ENCODE measurements at regions not wholly inside any gene's neighbourhood (a gene's known extent, or its start where the extent isn't known, plus 50 kb on each side); places are given as distances from the start of the nearest gene placed in this dataset.

DNA sequence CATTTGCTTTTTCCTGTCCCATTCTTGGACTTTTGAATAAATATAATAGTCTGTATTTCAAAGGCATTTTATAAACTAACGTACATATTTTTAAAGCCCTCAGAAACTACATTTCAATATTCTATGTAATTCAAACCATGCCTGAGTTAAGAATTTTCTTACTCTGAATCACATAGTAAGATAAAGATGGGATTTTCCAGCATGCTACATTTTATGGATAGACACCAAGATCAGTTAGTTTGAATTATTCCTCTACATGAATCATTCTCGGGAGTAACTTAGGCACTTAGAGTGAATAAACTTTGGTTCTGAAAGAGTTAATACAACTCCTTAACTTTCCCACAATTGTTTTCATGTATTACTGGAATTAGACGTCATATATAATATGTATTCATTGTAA is 713.3 kb upstream of the CBLB start:
- intact Hi-C loops (cut with DNase I) = no loop called here
- no peak for DNase-seq (ENCODE audit: low spot score)

DNA sequence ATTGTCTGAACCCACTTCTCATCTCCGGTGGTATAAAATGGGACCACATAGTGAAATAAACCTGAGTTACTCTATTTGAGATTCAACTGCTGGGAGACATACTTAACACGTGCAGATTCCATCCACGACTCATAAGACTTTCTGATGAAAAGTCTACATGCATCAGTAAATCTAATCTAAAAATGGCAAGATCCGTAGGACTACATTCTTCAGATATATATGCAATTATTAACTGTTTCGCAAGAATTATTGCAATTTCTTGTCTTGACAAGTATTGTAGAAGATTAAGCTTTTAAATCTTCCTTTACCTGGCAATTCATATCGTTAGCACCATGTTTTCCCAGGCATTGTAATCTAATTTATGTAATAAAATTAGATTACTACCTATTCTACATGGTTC is 718.7 kb upstream of the CBLB start:
- DNase-seq (ENCODE audit: low spot score) = no peak
- intact Hi-C loops (cut with DNase I) = no loop called here

DNA sequence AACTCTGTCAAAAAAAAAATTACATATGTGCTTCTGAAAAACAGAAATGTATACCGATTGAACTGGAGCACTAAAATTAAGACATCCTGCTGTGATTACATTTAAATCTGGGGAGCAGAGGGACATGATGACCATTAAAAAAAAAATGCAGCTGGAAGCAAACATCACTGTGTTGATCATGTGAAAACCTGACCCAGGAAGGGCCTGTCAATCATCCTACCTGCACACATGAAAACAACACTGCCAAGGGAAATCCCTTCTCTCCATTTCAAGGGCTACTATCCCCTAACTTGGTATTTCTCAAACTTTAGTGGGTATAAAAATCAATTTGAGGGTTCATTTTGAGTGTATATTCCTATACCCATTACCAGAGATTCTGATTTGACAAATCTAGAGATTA is 719.9 kb upstream of the CBLB start:
- intact Hi-C loops (cut with DNase I) = no loop called here

DNA sequence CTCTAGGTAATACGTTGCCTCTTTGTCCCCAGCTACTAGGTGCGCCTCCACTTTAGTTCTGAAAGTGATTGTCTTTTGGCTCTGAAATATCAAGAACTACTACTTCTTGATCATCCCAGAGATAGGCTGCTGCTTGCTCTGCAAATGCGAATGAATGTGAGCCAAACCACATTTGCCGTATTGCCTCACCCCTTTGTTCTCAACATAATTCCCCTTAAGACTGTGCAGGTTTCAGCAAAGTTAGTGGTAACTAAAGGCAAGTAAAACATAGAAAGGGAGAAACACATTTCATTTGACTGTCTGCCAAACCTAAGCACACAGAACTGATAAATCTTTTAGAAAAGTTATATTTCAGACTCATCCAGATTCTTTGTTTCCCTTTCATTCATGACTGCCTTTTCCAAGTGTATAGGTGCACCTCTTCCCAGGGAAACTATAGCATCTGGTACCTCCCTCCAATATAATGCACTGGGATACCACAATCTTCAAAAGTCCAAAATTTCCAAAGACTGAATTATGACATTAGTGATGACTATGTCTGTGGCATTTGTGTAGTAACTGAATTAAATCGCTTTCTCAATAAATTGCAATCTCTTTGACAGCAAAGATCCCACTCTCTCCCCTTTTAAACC is 720.6 kb upstream of the CBLB start:
- no peak for DNase-seq (ENCODE audit: low spot score)
- intact Hi-C loops (cut with DNase I) = no loop called here

More for the DNA sequence above, 719.9 kb upstream of the CBLB start:
- no peak for DNase-seq (ENCODE audit: low spot score)

DNA sequence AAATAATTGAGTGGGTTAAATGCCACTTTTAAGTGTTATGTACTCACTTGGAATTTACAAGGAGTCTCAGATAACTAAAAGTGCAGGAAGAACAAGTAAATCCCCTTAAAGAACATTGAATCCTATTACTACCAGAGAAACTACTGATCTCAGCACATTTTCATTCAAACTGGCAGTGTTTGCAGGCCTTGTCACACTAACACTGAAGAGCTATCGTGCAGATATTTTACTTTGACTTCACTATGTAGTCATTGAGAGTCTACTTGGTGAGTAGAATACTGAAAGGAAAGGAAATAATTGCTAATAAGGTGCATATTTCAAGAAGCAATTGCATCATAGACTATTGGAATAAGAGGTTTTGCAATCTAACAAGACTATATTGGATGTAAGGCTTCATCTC is 721.4 kb upstream of the CBLB start:
- no peak for DNase-seq (ENCODE audit: low spot score)
- intact Hi-C loops (cut with DNase I) = no loop called here

DNA sequence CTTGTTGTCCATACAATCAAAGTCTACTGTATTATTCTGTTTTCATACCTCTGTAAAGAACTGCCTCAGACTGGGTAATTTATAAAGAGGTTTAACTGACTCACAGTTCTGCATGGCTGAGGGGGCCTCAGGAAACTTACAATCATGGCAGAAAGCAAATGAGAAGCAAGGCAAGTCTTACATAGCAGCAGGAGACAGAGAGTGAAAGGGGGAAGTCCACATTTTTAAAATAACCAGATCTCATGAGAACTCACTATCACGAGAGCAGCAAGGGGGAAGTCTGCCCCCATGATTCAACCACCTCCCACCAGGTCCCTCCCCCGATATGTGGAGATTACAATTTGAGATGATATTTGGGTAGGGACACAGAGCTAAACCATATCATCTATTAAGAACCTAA is 724.6 kb upstream of the CBLB start:
- intact Hi-C loops (cut with DNase I) = no loop called here

DNA sequence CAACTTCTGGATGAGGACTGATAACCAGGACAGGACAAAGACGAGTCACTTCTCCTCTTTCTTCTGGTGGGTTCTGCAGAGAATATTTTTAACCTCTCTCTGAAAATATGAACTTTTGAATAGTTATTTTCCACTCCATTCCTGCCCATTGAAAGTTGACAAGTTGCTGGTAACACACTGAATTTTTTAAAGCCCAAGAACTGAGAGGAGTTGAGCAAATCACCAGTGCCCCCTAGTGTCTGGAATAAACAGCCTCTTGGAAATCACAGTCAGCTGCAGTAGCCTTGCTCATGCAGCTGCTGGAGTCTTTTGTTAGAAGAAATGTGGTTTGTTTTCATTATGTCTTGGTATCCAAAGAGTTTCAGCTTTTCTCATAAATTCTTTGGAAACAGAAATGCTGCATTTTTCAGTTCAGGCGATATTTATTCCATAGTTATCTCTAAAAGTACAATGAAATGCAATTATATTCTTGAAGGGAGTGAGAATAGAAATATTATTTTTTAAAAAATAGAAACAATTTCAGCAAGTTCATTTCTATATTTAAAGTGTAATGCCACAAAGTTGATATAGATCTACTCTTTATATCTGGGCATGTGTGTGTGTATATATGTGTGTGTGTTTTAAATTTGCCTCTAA is 741.0 kb upstream of the CBLB start:
- intact Hi-C loops (cut with DNase I) = loop anchor here (5.0 to 10.0 kb wide), 2 partner anchors 455 to 922 kb away; no protein-coding TSS in a partner anchor
- no peak for DNase-seq (ENCODE audit: low spot score)

More for the DNA sequence above, 724.6 kb upstream of the CBLB start:
- DNase-seq (ENCODE audit: low spot score) = no peak

DNA sequence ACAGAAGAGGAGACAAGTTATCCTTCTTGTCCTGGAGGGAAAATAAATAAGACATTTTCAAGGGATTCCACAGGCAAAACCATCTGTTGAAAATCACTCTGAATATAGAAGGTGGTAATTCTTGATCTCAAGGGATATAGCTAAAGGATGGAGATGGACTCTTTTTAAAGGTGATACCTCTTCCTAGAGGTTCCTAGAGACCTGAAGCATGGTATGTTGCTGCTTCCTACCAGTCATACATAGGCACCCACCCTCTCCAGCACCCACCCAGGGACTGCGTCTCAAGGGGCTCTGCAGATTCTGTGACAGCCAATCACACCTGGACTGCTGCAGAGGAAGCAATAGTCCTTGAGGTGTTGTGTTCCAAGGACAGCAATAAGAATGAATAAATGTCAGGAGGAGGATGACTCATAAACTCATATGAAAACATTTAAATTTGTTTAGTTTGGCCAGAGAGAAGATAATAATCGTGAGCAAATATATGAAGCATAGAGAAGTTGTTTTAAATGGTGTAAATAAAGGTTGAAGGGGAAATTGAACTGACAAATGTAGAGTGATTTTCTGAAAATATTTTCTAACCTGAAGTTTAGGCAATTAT is 741.6 kb upstream of the CBLB start:
- intact Hi-C loops (cut with DNase I) = loop anchor here (10.0 kb wide), 1 partner anchor 454 kb away; no protein-coding TSS in a partner anchor

DNA sequence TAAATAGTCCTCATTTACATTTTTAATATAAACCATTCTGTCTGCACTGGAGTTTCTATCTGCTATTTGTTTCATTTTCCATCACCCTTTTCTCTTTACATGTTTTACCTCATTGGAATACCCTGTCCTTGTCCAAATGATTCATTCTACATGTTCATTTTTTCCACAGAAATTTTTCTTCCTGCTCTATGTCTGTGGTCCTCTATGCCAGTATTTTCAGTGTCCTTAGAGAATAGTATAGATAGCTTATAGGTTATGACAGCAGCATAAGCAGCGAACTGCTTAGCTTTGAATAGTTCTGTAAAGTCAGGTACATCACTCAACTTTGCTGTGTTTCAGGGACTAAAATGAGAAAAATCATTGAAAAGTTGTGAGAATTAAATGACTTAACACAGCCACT is 742.3 kb upstream of the CBLB start:
- no peak for DNase-seq (ENCODE audit: low spot score)
- intact Hi-C loops (cut with DNase I) = loop anchor here (10.0 kb wide), 1 partner anchor 454 kb away; no protein-coding TSS in a partner anchor

More for the DNA sequence above, 741.6 kb upstream of the CBLB start:
- DNase-seq (ENCODE audit: low spot score) = no peak

DNA sequence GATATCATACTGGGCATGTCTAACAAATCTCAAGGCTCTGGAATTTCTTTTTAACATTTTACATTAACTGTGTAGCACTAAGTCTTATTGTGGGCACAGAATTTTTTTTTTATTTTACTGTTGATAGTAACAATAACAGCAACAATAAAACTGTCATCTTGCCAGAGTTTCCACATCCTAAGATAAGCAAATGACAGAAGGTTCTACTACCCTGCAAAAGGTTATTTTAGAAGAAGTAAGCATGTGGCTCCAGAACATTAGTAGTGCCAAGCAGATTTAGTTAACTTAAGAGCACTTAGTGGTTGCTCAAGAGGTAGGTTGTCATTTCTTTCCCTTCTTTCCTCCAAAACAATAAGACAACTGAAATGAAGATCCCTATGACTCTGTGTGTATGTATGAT is 743.0 kb upstream of the CBLB start:
- intact Hi-C loops (cut with DNase I) = loop anchor here (10.0 kb wide), 1 partner anchor 453 kb away; no protein-coding TSS in a partner anchor
- no peak for DNase-seq (ENCODE audit: low spot score)

DNA sequence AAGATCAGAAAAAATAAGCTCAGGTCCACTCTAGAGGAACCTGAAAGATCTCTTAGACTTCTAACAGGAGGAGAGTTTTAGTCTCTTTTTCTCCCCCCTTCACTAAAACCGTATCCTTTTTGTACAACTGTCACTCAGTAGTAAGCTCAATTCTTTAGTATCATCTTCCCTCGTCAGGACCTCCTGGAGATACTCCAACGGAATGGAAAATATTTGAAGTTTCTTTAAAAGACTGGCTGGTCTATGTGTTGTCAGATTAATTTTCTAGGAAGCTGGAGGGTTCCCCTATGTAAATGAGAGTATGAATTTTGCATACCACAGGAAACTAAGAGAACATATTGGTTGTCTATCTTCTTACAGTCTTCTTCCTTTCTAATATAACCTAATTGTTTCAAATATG is 747.7 kb upstream of the CBLB start:
- intact Hi-C loops (cut with DNase I) = loop anchor here (10.0 kb wide), 1 partner anchor 448 kb away; no protein-coding TSS in a partner anchor
- DNase-seq (ENCODE audit: low spot score) = no peak

DNA sequence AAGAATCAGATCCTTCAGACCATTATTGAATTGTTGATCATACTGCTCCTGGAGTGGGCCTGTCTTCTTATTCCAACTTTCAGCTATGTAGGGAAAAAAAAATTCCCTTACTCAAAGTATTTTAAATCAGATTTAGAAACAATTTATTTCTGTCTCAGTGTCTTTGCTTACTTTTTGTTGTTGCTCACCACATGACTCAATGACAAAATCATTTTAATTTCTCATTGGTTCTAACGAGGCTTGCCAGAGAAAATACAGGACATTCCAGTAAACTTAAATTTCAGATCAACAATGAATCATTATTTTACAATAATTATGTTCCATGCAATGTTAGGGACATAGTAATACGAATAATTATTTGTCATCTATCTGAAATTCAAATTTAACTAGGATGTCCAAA is 748.5 kb upstream of the CBLB start:
- intact Hi-C loops (cut with DNase I) = loop anchor here (10.0 kb wide), 1 partner anchor 448 kb away; no protein-coding TSS in a partner anchor
- no peak for DNase-seq (ENCODE audit: low spot score)

DNA sequence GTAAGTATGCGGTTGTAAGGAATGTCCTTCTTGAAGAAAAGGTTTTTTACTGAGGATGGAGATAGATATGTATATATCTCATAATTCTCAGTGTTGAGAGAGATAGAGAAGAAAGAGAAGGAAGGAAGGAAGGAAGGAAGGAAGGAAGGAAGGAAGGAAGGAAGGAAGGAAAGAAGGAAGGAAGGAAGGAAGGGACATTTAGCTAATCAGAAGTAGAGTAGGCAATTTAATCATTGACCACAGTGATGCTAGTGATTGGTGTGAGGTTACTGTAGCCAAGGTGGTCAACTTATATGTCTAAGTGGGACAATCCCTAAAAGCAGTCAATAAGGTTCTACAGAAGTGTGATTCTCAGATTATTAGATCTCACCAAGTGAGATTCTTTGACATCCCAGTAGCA is 751.8 kb upstream of the CBLB start:
- intact Hi-C loops (cut with DNase I) = no loop called here
- no peak for DNase-seq (ENCODE audit: low spot score)

DNA sequence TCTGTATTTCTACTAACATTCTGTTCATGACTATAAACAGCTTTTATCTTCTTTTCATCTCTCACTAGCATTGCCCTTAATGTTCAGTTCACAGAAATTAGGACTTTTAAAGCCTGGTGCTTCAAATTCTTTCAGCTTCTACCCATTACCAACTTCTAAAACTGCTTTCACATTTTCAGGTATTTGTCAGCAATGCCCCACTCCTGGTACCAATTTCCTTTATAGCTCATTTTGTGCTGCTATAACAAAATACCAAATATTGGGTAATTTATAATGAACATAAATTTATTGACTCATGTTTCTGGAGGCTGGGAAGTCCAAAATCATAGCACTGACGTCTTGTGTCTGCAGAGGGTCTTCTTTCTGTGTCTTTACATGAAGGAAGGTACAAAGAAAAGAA is 753.1 kb upstream of the CCDC54 start:
- intact Hi-C loops (cut with DNase I) = no loop called here
- DNase-seq (ENCODE audit: low spot score) = no peak

DNA sequence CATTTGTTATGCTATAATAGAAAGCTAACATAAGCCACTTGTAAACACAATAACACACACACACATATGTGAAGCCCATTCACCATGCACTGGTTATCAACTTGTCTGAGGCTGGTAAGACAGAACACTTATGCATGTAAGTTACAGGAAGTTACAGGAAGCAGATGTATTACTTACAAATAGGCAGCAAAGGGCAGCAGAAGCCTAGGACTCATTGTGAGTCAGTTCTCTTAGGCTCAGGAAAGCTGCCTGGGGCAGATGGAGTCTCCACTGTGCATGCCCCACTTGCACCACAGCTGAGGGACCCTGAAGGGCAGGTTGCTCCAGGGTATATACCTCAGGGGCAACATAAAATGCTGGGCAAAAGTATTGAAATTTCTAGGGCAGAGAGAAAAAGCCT is 748.8 kb upstream of the CCDC54 start:
- intact Hi-C loops (cut with DNase I) = no loop called here
- DNase-seq (ENCODE audit: low spot score) = no peak

DNA sequence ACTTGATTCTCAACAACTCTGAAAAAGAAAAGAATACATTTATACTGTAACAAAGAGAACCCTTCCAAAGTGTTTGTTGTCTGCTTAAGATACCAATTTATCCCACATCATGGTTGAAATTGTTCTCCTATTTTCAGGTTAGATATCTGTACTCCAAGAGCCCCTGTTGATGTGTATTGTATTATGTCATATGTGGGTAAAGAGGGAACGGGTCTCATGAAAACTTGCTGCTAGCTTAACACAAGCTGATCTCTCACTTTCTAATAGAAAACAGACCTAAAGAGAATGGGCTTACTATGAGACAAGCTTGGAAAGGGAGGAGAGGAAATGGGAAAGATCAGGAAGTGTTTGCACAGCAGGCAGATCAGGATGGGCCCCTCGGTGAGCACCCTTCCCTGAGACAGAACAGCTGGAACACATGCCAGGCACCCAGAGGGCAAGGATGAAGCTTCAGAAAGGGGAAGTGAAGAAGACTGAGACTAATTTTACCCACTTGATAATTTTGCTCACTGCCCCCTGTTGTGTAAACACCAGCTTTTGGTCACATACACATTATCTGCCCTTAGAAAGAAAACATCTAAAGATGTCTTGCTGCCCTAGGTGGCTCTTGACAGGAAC is 747.9 kb upstream of the CCDC54 start:
- DNase-seq (ENCODE audit: low spot score) = no peak
- intact Hi-C loops (cut with DNase I) = no loop called here

DNA sequence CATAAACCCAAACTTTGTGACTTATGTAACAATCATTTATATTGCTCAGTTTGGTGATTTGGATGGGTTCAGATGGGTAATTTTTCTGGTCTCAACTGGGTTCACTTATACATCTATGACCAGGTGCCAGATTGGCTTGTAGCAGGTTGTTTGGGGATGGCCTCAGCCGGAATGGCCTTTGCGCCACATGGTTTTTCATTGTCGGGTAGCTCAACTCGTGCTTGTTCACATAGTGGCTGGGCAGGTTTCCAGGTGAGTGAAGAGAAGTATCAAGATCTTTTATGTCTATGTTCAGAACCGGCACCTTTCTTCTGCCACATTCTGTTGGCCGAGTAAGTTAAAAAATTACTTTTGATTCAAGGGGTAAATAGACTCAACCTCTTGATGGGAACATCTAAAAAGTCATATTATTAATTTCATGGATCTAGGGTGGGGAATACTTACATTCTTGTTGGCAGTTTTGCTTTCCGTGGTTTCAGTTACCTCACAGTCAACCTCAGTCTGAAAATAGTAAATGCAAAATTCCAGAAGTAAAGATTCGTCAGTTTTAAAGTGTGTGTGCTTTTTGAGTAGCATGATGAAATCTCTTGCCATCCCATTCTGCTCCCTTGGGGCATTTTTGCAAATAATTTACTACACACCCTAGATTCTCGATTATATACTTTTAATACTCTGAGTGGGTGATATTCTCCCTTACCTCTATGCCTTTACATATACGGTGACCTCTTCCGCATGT is 745.7 kb upstream of the CCDC54 start:
- intact Hi-C loops (cut with DNase I) = no loop called here
- DNase-seq (ENCODE audit: low spot score) = no peak

DNA sequence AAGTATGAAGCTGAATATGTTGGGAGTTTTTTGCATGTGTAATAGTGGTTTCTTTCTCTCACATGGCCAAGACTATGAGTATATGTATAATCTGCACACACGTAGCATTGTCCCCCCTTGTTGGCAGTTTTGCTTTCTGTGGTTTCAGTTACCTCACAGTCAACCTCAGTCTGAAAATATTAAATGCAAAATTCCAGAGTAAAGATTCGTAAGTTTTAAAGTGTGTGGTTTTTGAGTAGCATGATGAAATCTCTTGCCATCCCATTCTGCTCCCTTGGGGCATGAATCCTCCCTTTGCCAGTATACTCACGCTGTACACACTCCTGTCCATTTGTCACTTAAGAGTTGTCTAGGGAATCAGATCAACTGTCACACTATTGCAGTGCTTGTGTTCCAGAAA is 742.0 kb upstream of the CCDC54 start:
- DNase-seq (ENCODE audit: low spot score) = no peak
- intact Hi-C loops (cut with DNase I) = no loop called here

DNA sequence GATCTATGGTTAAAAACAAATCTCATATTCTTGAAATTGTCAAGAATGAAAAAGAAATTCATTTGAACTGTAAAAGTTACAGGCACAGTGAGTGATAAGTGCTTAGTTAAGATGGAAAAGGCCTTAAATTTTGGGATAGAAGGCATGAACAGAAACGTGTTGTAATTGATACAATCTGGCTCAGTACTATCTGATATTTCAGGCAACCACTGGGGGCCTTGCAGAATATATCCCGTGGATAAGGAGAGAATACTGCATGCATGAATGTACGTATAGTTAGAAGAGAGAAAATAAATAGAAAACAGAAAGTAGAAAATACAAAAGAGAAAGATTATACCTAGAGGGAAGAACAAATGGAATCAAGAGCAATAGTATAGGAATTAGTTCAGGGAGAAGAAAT is 741.4 kb upstream of the CCDC54 start:
- intact Hi-C loops (cut with DNase I) = no loop called here
- DNase-seq (ENCODE audit: low spot score) = no peak

DNA sequence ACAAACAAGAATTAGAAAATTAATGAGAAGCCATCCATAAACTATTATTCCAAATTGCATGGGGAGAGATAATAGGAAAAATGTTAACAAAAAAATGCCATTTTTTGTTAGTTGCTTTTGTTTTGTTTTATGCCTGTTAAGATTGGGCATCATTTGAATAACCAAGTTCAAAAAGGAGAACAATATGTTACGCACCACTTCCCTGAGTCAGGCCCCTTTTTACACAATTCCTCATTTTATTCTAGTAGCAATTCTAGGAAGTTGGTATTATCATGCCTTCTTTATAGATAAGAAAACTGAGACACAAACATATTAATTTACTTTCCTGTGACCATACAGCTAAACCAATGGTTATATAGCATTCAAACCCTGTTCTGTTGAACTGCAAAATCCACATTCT is 736.9 kb upstream of the CCDC54 start:
- no peak for DNase-seq (ENCODE audit: low spot score)
- intact Hi-C loops (cut with DNase I) = no loop called here

Data from cardiac septum (tissue), 1 donor.